Upper lobe of right lung (tissue), 1 donor: ENCODE measurements at regions not wholly inside any gene's neighbourhood (a gene's known extent, or its start where the extent isn't known, plus 50 kb on each side); places are given as distances from the start of the nearest gene placed in this dataset.

Experiments used
- ATAC-seq: fragments of 200-7000 bp; cut with Tn5 transposase; one replicate; pipeline ENCODE4 v1.9.1; 2020; ENCODE audit warnings: mild to moderate bottlenecking, moderate library complexity
- DNase-seq: peaks from one replicate; pipeline ENCODE4 v3.0.0-alpha.2; 2020
- H3K27ac ChIP-seq: fragments of 200-600 bp; one replicate; pipeline ENCODE4 v1.8.0; 2022
- H3K27me3 ChIP-seq: fragments of 200-600 bp; one replicate; pipeline ENCODE4 v1.8.0; 2022; ENCODE audit warnings: mild to moderate bottlenecking
- H3K36me3 ChIP-seq: fragments of 200-600 bp; one replicate; pipeline ENCODE4 v1.8.0; 2022
- H3K4me1 ChIP-seq: fragments of 200-600 bp; one replicate; pipeline ENCODE4 v1.8.0; 2022
- H3K4me3 ChIP-seq: fragments of 200-600 bp; one replicate; pipeline ENCODE4 v1.8.0; 2022; ENCODE audit warnings: mild to moderate bottlenecking
- H3K9me3 ChIP-seq: fragments of 200-600 bp; one replicate; pipeline ENCODE4 v1.8.0; 2022
- CTCF ChIP-seq: fragments of 200-600 bp; IDR thresholded peaks from one replicate; pipeline ENCODE4 v1.8.0; 2022; ENCODE audit warnings: antibody characterized with exemption
- intact Hi-C: fragments of 100-400 bp; cut with DNase I; formaldehyde crosslinking; loops from one replicate; pipeline ENCODE4 v1.11.0; 2022
- donor health status: DM: no; HTN: yes; CAD: no; lungs with severe emphysema.

DNA sequence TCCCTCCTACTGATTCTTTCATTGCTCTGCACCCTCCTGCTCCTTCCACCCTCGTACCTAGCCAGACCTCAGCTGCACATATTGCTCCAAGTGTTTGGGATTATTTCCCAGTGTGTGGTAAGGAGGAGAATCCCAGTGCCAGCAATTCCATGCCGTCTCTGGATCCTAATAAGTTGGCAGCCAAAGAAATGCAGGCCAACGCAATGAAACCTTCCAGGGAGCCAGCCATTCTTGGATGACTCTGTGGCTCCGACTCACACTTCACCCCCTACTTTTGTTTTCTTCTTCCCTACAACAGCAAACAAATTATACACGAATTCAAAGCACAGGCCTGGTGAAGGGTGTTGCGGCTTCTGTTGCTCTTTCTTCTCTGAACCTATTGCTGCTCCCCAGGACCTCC lies 82.5 kb upstream of the SLC1A3 start:
- no peak for ATAC-seq
- intact Hi-C loops: no loop called here
- Histone ChIP-seq H3K4me1 (no peaks in the 10 kb centered on the region), H3K27ac (no peak overlapping the region), H3K4me3 (no peak overlapping the region), H3K27me3 (no peaks in the 10 kb centered on the region), H3K36me3 (no peaks in the 10 kb centered on the region), H3K9me3 (no peaks in the 10 kb centered on the region)
- no peak for DNase-seq
- no peak for TF ChIP-seq CTCF

GRCh38 chr5:36526537-36526936 lies 79.9 kb upstream of the SLC1A3 start:
- Histone ChIP-seq H3K36me3 (no peaks in the 10 kb centered on the region), H3K4me1 (no peaks in the 10 kb centered on the region), H3K27ac (no peak overlapping the region), H3K27me3 (no peaks in the 10 kb centered on the region), H3K9me3 (no peaks in the 10 kb centered on the region), H3K4me3 (no peak overlapping the region)
- DNase-seq: no peak
- TF ChIP-seq CTCF: no peak
- ATAC-seq: no peak
- intact Hi-C loops: no loop called here

DNA sequence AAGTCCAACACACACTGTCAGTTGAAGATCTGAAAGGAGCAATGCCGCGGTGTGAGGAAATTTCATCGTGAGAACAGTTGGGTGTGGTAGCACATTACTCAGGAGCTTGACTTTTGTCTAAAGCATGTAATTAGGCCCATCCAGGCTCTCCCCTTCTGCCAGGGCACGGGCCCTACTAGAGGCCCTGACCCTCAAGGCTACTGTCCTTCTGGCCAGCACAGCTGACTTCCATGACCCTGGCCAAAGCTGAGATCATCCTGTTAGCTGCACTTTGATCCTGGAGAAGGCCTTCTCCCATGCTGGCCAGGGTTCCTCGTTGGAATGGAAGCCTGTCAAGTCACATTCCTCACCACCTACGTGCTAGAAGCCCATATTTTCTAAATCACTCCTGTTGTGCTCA lies 77.8 kb upstream of the SLC1A3 start:
- Histone ChIP-seq H3K4me1 (no peaks in the 10 kb centered on the region), H3K36me3 (no peaks in the 10 kb centered on the region), H3K27me3 (no peaks in the 10 kb centered on the region), H3K4me3 (no peak overlapping the region), H3K27ac (no peak overlapping the region), H3K9me3 (no peaks in the 10 kb centered on the region)
- intact Hi-C loops: no loop called here
- no peak for TF ChIP-seq CTCF
- no peak for ATAC-seq
- DNase-seq: no peak

GRCh38 chr5:36529142-36529541 lies 77.3 kb upstream of the SLC1A3 start:
- H3K27me3 ChIP-seq: no peaks in the 10 kb centered on the region
- DNase-seq: no peak
- peak; percentile 58 for ATAC-seq
- no peak for TF ChIP-seq CTCF
- H3K27ac ChIP-seq: no peak overlapping the region
- H3K36me3 ChIP-seq: no peaks in the 10 kb centered on the region
- H3K4me1 ChIP-seq: no peaks in the 10 kb centered on the region
- intact Hi-C loops: no loop called here
- no peak overlapping the region for H3K4me3 ChIP-seq
- no peaks in the 10 kb centered on the region for H3K9me3 ChIP-seq

DNA sequence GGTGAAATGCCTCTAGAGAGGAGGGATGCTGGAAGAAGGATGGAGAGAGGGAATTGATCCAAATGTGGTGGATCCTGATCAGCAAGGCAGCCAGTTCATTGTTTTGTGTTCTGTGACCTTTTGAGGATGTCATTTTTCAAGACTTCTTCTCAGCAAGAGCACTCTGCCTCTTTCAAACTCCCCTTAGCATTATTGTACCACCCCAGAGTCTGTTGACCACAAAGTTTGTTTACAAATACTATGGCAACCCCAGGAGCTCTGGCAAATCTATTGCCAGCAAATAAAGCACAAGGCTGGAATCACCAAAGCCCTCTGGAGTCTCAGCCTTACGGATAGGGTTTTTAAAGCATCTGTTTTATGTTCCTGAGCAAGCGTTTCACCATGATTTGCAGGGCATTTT lies 76.2 kb upstream of the SLC1A3 start:
- no peaks in the 10 kb centered on the region for H3K4me1 ChIP-seq
- TF ChIP-seq CTCF: no peak
- H3K36me3 ChIP-seq: no peaks in the 10 kb centered on the region
- H3K9me3 ChIP-seq: no peaks in the 10 kb centered on the region
- intact Hi-C loops: no loop called here
- ATAC-seq: no peak
- H3K27ac ChIP-seq: no peak overlapping the region
- no peak overlapping the region for H3K4me3 ChIP-seq
- no peak for DNase-seq
- H3K27me3 ChIP-seq: no peaks in the 10 kb centered on the region

GRCh38 chr5:36531401-36531800 lies 75.0 kb upstream of the SLC1A3 start:
- intact Hi-C loops: no loop called here
- Histone ChIP-seq H3K4me1 (no peaks in the 10 kb centered on the region), H3K9me3 (no peaks in the 10 kb centered on the region), H3K4me3 (no peak overlapping the region), H3K36me3 (no peaks in the 10 kb centered on the region), H3K27ac (no peak overlapping the region), H3K27me3 (no peaks in the 10 kb centered on the region)
- no peak for DNase-seq
- no peak for ATAC-seq
- no peak for TF ChIP-seq CTCF
